Endothelial cell of umbilical vein (primary cell): ENCODE measurements at regions not wholly inside any gene's neighbourhood (a gene's known extent, or its start where the extent isn't known, plus 50 kb on each side); places are given as distances from the start of the nearest gene placed in this dataset.

Experiments used
- BruUV-seq: library from RNA; stranded (reverse); fragments of 400-500 nt; replicated peaks from 2 replicates; lab custom pipeline; 2021; lab: Mats Ljungman, UMichigan
- CTCF ChIA-PET: fragments of 300-600, 350-600 bp; sonication (Branson Sonifier 250); formaldehyde crosslinking; loops from one replicate; lab custom pipeline; 2021; ENCODE audit warnings: antibody characterized with exemption, inconsistent platforms; lab: Charles Lee
- POLR2A ChIA-PET: fragments of 300-600, 350-600 bp; sonication (Branson Sonifier 250); formaldehyde crosslinking; loops from one replicate; lab custom pipeline; 2021; ENCODE audit warnings: antibody characterized with exemption, inconsistent platforms; lab: Charles Lee
- DNase-seq: peaks from one replicate; pipeline ENCODE4 v3.0.0-alpha.2; 2011; ENCODE audit warnings: low read depth, low spot score
- FAIRE-seq: peaks from 2 replicates; lab custom pipeline; 2011; peaks lifted over from hg19 to GRCh38; lab: Jason Lieb, UNC
- H2AFZ ChIP-seq: 2 replicates; pipeline ENCODE4 v1.6.0; 2012; ENCODE audit warnings: low read depth, low read length, control low read depth, inconsistent platforms
- H3K27ac ChIP-seq: 2 replicates; pipeline ENCODE4 v1.5.1; 2011; ENCODE audit warnings: low read depth, mild to moderate bottlenecking, control low read depth, low read length, moderate library complexity; ENCODE audit not compliant: insufficient read depth
- H3K27me3 ChIP-seq, 2 experiments: 2 replicates each; pipeline versions ENCODE4 v1.6.0 to v1.6.1; 2011; ENCODE audit warnings: low read length in 2 of 2, mixed read lengths in 1 of 2; ENCODE audit not compliant: control insufficient read depth in 2 of 2, insufficient read depth in 2 of 2
- H3K36me3 ChIP-seq, 2 experiments: 2 replicates in 1 of 2; 3 replicates in 1 of 2; pipeline ENCODE4 v1.5.1; 2011; ENCODE audit warnings: low read length in 2 of 2, mild to moderate bottlenecking in 1 of 2, moderate library complexity in 1 of 2; ENCODE audit not compliant: control insufficient read depth in 2 of 2, insufficient read depth in 2 of 2; ENCODE audit errors: extremely low read depth in 1 of 2
- H3K4me1 ChIP-seq: 3 replicates; pipeline ENCODE4 v1.5.1; 2011; ENCODE audit warnings: mild to moderate bottlenecking, low read length; ENCODE audit not compliant: control insufficient read depth, insufficient read depth; ENCODE audit errors: extremely low read depth
- H3K4me2 ChIP-seq: 2 replicates; pipeline ENCODE4 v1.6.1; 2011; ENCODE audit warnings: low read length, control low read depth, mixed read lengths; ENCODE audit not compliant: insufficient read depth
- H3K4me3 ChIP-seq, 3 experiments: fragments of 200-600 bp in 1 of 3; sonication (generic), shearing (Covaris generic) in 1 of 3; replicated peaks in 1 of 3; 2 replicates each; pipeline ENCODE4 v1.5.1; 2011 to 2016; ENCODE audit warnings: control low read depth in 3 of 3, low read length in 3 of 3, mild to moderate bottlenecking in 2 of 3, inconsistent platforms in 1 of 3, low read depth in 1 of 3, moderate library complexity in 1 of 3; ENCODE audit not compliant: insufficient read depth in 1 of 3
- H3K79me2 ChIP-seq: 2 replicates; pipeline ENCODE4 v1.6.0; 2012; ENCODE audit warnings: low read length, inconsistent platforms; ENCODE audit not compliant: control insufficient read depth, insufficient read depth
- H3K9ac ChIP-seq: replicated peaks from 2 replicates; pipeline ENCODE3; 2011; ENCODE audit warnings: low read length, control low read depth; ENCODE audit not compliant: insufficient read depth; ENCODE audit errors: extremely low read depth
- H3K9me1 ChIP-seq: replicated peaks from 3 replicates; pipeline ENCODE4 v1.6.0; 2011; ENCODE audit warnings: mild to moderate bottlenecking, low read length; ENCODE audit not compliant: control insufficient read depth, insufficient read depth; ENCODE audit errors: extremely low read depth
- H3K9me3 ChIP-seq: replicated peaks from 2 replicates; pipeline ENCODE4 v1.5.1; 2012; ENCODE audit warnings: low read length, inconsistent platforms; ENCODE audit not compliant: control insufficient read depth, insufficient read depth
- H4K20me1 ChIP-seq: replicated peaks from 2 replicates; pipeline ENCODE3; 2011; ENCODE audit warnings: mild to moderate bottlenecking, low read length; ENCODE audit not compliant: control insufficient read depth, insufficient read depth; ENCODE audit errors: extremely low read depth
- CTCF ChIP-seq, 2 donors: IDR thresholded peaks; 1 replicate in 1 of 2; 2 replicates in 1 of 2; pipeline ENCODE4 v1.5.1; 2011; ENCODE audit warnings: low read length in 2 of 2, mild to moderate bottlenecking in 2 of 2, moderate library complexity in 2 of 2, control low read depth in 1 of 2, inconsistent platforms in 1 of 2, low read depth in 1 of 2; ENCODE audit not compliant: insufficient read depth in 1 of 2; ENCODE audit errors: extremely low read depth in 1 of 2
- EZH2 ChIP-seq: IDR thresholded peaks from 2 replicates; pipeline ENCODE4 v1.6.1; 2012; ENCODE audit warnings: borderline replicate concordance, low read depth, mild to moderate bottlenecking, moderate library complexity, low read length, inconsistent platforms; ENCODE audit not compliant: severe bottlenecking
- FOS ChIP-seq: IDR thresholded peaks from 2 replicates; pipeline ENCODE4 v1.6.1; 2011; ENCODE audit warnings: mild to moderate bottlenecking, low read length, moderate library complexity, borderline replicate concordance; ENCODE audit not compliant: insufficient read depth
- GATA2 ChIP-seq: IDR thresholded peaks from 2 replicates; pipeline ENCODE4 v1.7.0; 2011; ENCODE audit warnings: low read depth, mild to moderate bottlenecking, moderate library complexity, mixed read lengths, low read length; ENCODE audit not compliant: insufficient read length, insufficient read depth
- JUN ChIP-seq: IDR thresholded peaks from 2 replicates; pipeline ENCODE4 v1.6.1; 2011; ENCODE audit warnings: borderline replicate concordance, low read depth; ENCODE audit not compliant: insufficient read length, insufficient read depth
- MYC ChIP-seq: IDR thresholded peaks from one replicate; pipeline ENCODE4 v1.6.1; 2011; ENCODE audit warnings: mild to moderate bottlenecking, low read depth, low read length
- POLR2A ChIP-seq: IDR thresholded peaks from 2 replicates; pipeline ENCODE4 v1.6.1; 2012; ENCODE audit warnings: low read depth, mild to moderate bottlenecking, control low read depth, low read length
- POLR2AphosphoS5 ChIP-seq: IDR thresholded peaks from 2 replicates; pipeline ENCODE4 v1.6.1; 2012; ENCODE audit warnings: low read depth, mild to moderate bottlenecking, control low read depth, low read length, moderate library complexity; ENCODE audit not compliant: insufficient read depth
- dilution Hi-C: fragments of 300-500 bp; cut with MboI; formaldehyde crosslinking; loops from one replicate; pipeline ENCODE4 v1.15.0; 2019; ENCODE audit warnings: low sequenced_read_pairs; ENCODE audit not compliant: extremely low pct_ligation_motif_present
- intact Hi-C: fragments of 100-400 bp; cut with micrococcal nuclease; formaldehyde crosslinking; loops from one replicate; pipeline ENCODE4 v1.10.0; 2022
- TF ChIP-seq, protein P1 (sequence below): IDR thresholded peaks from 2 replicates; pipeline ENCODE4 v1.6.1; 2011; ENCODE audit not compliant: insufficient read depth, insufficient read length

DNA sequence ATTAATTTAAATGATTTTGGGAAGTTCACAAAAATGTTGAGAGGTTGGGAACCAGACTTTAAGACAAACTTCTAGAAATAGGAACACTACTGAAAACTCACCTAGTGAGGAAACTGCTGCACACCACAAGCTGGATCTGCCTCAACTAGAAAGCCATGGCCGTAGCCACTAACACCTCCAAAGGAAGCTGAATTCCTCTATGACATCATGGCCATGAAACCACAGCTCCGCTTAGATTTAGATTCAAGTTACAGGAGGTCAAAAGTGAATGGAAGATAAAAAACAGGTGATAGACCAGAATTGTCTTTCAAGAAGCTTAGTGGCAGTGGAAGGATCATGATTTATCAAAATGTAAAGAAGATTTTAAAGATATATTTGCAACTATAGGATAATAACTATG lies 208.8 kb upstream of the ALG10 start:
- POLR2A ChIA-PET = no interaction called here
- peaks cover 12% of the 10 kb centered on the region for H3K9me3 ChIP-seq
- H3K9ac ChIP-seq = no peak overlapping the region
- no peak for DNase-seq
- H3K27me3 ChIP-seq = no peaks in the 10 kb centered on the region
- dilution Hi-C loops = no loop called here
- H3K36me3 ChIP-seq = no peaks in the 10 kb centered on the region
- no peak overlapping the region for H2AFZ ChIP-seq
- TF ChIP-seq EZH2 (no peak), POLR2A (no peak), POLR2AphosphoS5 (no peak)
- TF ChIP-seq, protein P1, sequence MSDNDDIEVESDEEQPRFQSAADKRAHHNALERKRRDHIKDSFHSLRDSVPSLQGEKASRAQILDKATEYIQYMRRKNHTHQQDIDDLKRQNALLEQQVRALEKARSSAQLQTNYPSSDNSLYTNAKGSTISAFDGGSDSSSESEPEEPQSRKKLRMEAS = no peak
- no peak overlapping the region for H3K4me3 ChIP-seq
- FAIRE-seq = no peak
- H3K9me1 ChIP-seq = no peaks in the 10 kb centered on the region
- intact Hi-C loops = no loop called here
- CTCF ChIA-PET = no interaction called here
- no peak overlapping the region for H3K27ac ChIP-seq
- H3K4me1 ChIP-seq = no peaks in the 10 kb centered on the region
- H3K79me2 ChIP-seq = no peaks in the 10 kb centered on the region
- no peaks in the 10 kb centered on the region for H4K20me1 ChIP-seq
- no peak overlapping the region for H3K4me2 ChIP-seq
- BruUV-seq = no TSS peak

- CTCF ChIA-PET = no interaction called here
- DNase-seq = no peak
- H3K9ac ChIP-seq = no peak overlapping the region
- BruUV-seq = no TSS peak
- dilution Hi-C loops = no loop called here
- intact Hi-C loops = no loop called here
- H3K27ac ChIP-seq = no peak overlapping the region
- H4K20me1 ChIP-seq = no peaks in the 10 kb centered on the region
- H3K79me2 ChIP-seq = no peaks in the 10 kb centered on the region
- FAIRE-seq = no peak
- H3K4me3 ChIP-seq = no peak overlapping the region
- H2AFZ ChIP-seq = no peak overlapping the region
- POLR2A ChIA-PET = no interaction called here
- H3K9me1 ChIP-seq = no peaks in the 10 kb centered on the region
- no peaks in the 10 kb centered on the region for H3K27me3 ChIP-seq
- no peak for TF ChIP-seq POLR2AphosphoS5
- TF ChIP-seq GATA2 = no peak
- TF ChIP-seq POLR2A = no peak
- TF ChIP-seq, protein P1 = no peak
- no peak for TF ChIP-seq EZH2
- TF ChIP-seq JUN = no peak
- no peak for TF ChIP-seq FOS
- no peak for TF ChIP-seq CTCF (IDR thresholded peaks at IDR 0.05; ENCODE audit: extremely low read depth in 1 of 2, insufficient read depth in 1 of 2, low read depth in 1 of 2, low read length in 2 of 2)
- TF ChIP-seq MYC = no peak
- H3K4me1 ChIP-seq = no peaks in the 10 kb centered on the region
- no peak overlapping the region for H3K4me2 ChIP-seq
- peaks cover 9% of the 10 kb centered on the region for H3K9me3 ChIP-seq
- no peaks in the 10 kb centered on the region for H3K36me3 ChIP-seq
Observed at GRCh38 chr12:33817713-33818112, 204.6 kb upstream of the ALG10 start.
